Tibial nerve (tissue), 4 donors: ENCODE measurements at regions not wholly inside any gene's neighbourhood (a gene's known extent, or its start where the extent isn't known, plus 50 kb on each side); places are given as distances from the start of the nearest gene placed in this dataset.
A peak's percentile ranks its signal among the peaks of the same experiment; 100 is the strongest.

ENCODE experiments used
- DNase-seq, 2 donors: peaks; one replicate each; pipeline ENCODE4 v3.0.0-alpha.2; 2019; ENCODE audit warnings: low spot score in 2 of 2
- H3K27ac ChIP-seq, 4 donors: fragments of 200-600 bp; sonication (generic) in 3 of 4; one replicate each; pipeline ENCODE4 v1.5.1; 2017 to 2019; ENCODE audit warnings: mild to moderate bottlenecking in 1 of 4
- H3K27me3 ChIP-seq, 2 donors: fragments of 200-600 bp; sonication (generic) in 1 of 2; one replicate each; pipeline versions ENCODE4 v1.5.1 to v1.6.0; 2017 to 2019
- H3K36me3 ChIP-seq, 3 donors: fragments of 200-600 bp; sonication (generic); one replicate each; pipeline ENCODE4 v1.5.1; 2018 to 2019
- H3K4me1 ChIP-seq, 4 donors: fragments of 200-600 bp; sonication (generic) in 3 of 4; one replicate each; pipeline ENCODE4 v1.5.1; 2017 to 2019
- H3K4me3 ChIP-seq, 4 donors: fragments of 200-600 bp; sonication (generic) in 3 of 4; one replicate each; pipeline ENCODE4 v1.5.1; 2017 to 2019; ENCODE audit warnings: mild to moderate bottlenecking in 1 of 4, moderate library complexity in 1 of 4
- H3K9me3 ChIP-seq, 4 donors: fragments of 200-600 bp; sonication (generic) in 3 of 4; one replicate each; pipeline ENCODE4 v1.5.1; 2017 to 2019
- CTCF ChIP-seq, 5 experiments: fragments of 200-600 bp in 3 of 5; fragments of 450-650 bp in 2 of 5; sonication (generic) in 3 of 5; IDR thresholded peaks; one replicate each; pipeline ENCODE4 v1.5.1; 2016 to 2019; ENCODE audit warnings: antibody characterized with exemption in 5 of 5, mild to moderate bottlenecking in 3 of 5, moderate library complexity in 2 of 5
- EP300 ChIP-seq, 2 donors: sonication (generic); formaldehyde crosslinking; IDR thresholded peaks; one replicate each; pipeline ENCODE4 v1.6.1; 2017; ENCODE audit warnings: antibody characterized with exemption in 2 of 2, mild to moderate bottlenecking in 1 of 2
- POLR2A ChIP-seq, 2 donors: fragments of 450-650 bp; IDR thresholded peaks; one replicate each; pipeline ENCODE4 v1.6.1; 2017; ENCODE audit warnings: antibody characterized with exemption in 2 of 2, mild to moderate bottlenecking in 2 of 2, moderate library complexity in 2 of 2
- WGBS, 2 donors: methylation state at CpG; one replicate each; pipeline ENCODE4 v1.1.5; 2018; 5-methylcytosine and 5-hydroxymethylcytosine counted together

- no peaks in the 10 kb centered on the region for H3K4me1 ChIP-seq
- no peaks in the 10 kb centered on the region for H3K9me3 ChIP-seq
- no peak overlapping the region for H3K4me3 ChIP-seq
- DNase-seq, result no peak
- H3K27me3 ChIP-seq, result no peaks in the 10 kb centered on the region
- no peaks in the 10 kb centered on the region for H3K36me3 ChIP-seq
- no peak overlapping the region for H3K27ac ChIP-seq
- TF ChIP-seq EP300 (IDR thresholded peaks at IDR 0.05) (no peak), CTCF (IDR thresholded peaks at IDR 0.05) (no peak), POLR2A (IDR thresholded peaks at IDR 0.05) (no peak)
- WGBS, 2 donors, result 58 to 100% methylated on average over 1 of the region's 1 CpG
Measured at GRCh38 chrX:138928737-138929459, 217.4 kb upstream of the FGF13 start.

GRCh38 chrX:138925330-138925729 lies 213.8 kb upstream of the FGF13 start:
- DNase-seq, result peak in 1 of 2 donors; percentile 4
- TF ChIP-seq POLR2A (IDR thresholded peaks at IDR 0.05) (no peak), CTCF (IDR thresholded peaks at IDR 0.05) (no peak), EP300 (IDR thresholded peaks at IDR 0.05) (no peak)
- Histone ChIP-seq H3K27me3 (no peaks in the 10 kb centered on the region), H3K36me3 (no peaks in the 10 kb centered on the region), H3K9me3 (no peaks in the 10 kb centered on the region), H3K4me1 (no peaks in the 10 kb centered on the region), H3K4me3 (no peak overlapping the region), H3K27ac (no peak overlapping the region)
- WGBS, 2 donors, result 60 to 61% methylated on average over 3 of the region's 3 CpGs

GRCh38 chrX:138923805-138924204 lies 212.3 kb upstream of the FGF13 start:
- Histone ChIP-seq H3K9me3 (no peaks in the 10 kb centered on the region), H3K4me1 (no peaks in the 10 kb centered on the region), H3K27ac (no peak overlapping the region), H3K36me3 (no peaks in the 10 kb centered on the region), H3K4me3 (no peak overlapping the region), H3K27me3 (no peaks in the 10 kb centered on the region)
- TF ChIP-seq POLR2A (IDR thresholded peaks at IDR 0.05) (no peak), CTCF (IDR thresholded peaks at IDR 0.05) (no peak), EP300 (IDR thresholded peaks at IDR 0.05) (no peak)
- no peak for DNase-seq

GRCh38 chrX:138921031-138921430 lies 209.5 kb upstream of the FGF13 start:
- WGBS, 2 donors, result 35 to 36% methylated on average over 2 of the region's 2 CpGs

GRCh38 chrX:138917781-138918180 lies 206.3 kb upstream of the FGF13 start:
- H3K4me1 ChIP-seq, result no peaks in the 10 kb centered on the region
- H3K27me3 ChIP-seq, result no peaks in the 10 kb centered on the region
- H3K4me3 ChIP-seq, result no peak overlapping the region
- no peak for TF ChIP-seq POLR2A (IDR thresholded peaks at IDR 0.05)
- no peak for TF ChIP-seq EP300 (IDR thresholded peaks at IDR 0.05)
- TF ChIP-seq CTCF (IDR thresholded peaks at IDR 0.05), result no peak
- H3K36me3 ChIP-seq, result no peaks in the 10 kb centered on the region
- no peak for DNase-seq
- no peaks in the 10 kb centered on the region for H3K9me3 ChIP-seq
- no peak overlapping the region for H3K27ac ChIP-seq
- 39 to 42% methylated on average over 2 of the region's 2 CpGs for WGBS, 2 donors

More at GRCh38 chrX:138921031-138921430, 209.5 kb upstream of the FGF13 start:
- no peaks in the 10 kb centered on the region for H3K4me1 ChIP-seq
- TF ChIP-seq CTCF (IDR thresholded peaks at IDR 0.05), result no peak
- H3K36me3 ChIP-seq, result no peaks in the 10 kb centered on the region
- no peak for DNase-seq
- H3K9me3 ChIP-seq, result no peaks in the 10 kb centered on the region
- H3K4me3 ChIP-seq, result no peak overlapping the region
- H3K27me3 ChIP-seq, result no peaks in the 10 kb centered on the region
- no peak overlapping the region for H3K27ac ChIP-seq
